Activated naive CD8-positive, alpha-beta T cell treated with anti-CD3 and anti-CD28 coated beads for 36 hours (primary cell): ENCODE measurements at regions not wholly inside any gene's neighbourhood (a gene's known extent, or its start where the extent isn't known, plus 50 kb on each side); places are given as distances from the start of the nearest gene placed in this dataset.

Experiments
- DNase-seq: peaks from one replicate; pipeline ENCODE4 v3.0.0; 2021
- H3K27ac Mint-ChIP-seq: one replicate; pipeline ENCODE4 v1.8.0; 2022; ENCODE audit warnings: mild to moderate bottlenecking, moderate library complexity, mixed read lengths
- H3K27me3 Mint-ChIP-seq: one replicate; pipeline ENCODE4 v1.8.0; 2022; ENCODE audit warnings: mild to moderate bottlenecking, mixed read lengths
- H3K36me3 Mint-ChIP-seq: one replicate; pipeline ENCODE4 v1.8.0; 2021; ENCODE audit warnings: mild to moderate bottlenecking, mixed read lengths
- H3K4me1 Mint-ChIP-seq: one replicate; pipeline ENCODE4 v1.8.0; 2021; ENCODE audit warnings: mixed read lengths
- H3K4me3 Mint-ChIP-seq: one replicate; pipeline ENCODE4 v1.8.0; 2022; ENCODE audit warnings: mild to moderate bottlenecking, moderate library complexity, mixed read lengths
- H3K9me3 Mint-ChIP-seq: one replicate; pipeline ENCODE4 v1.8.0; 2022; ENCODE audit warnings: mixed read lengths

GRCh38 chr2:7773362-7774360 lies 856.4 kb downstream of the RNF144A start:
- Mint-ChIP-seq H3K4me1 (peaks cover 21% of the 10 kb centered on the region), H3K27ac (peak overlapping the region; percentile 67), H3K36me3 (peaks cover 2% of the 10 kb centered on the region), H3K9me3 (peaks cover 4% of the 10 kb centered on the region), H3K4me3 (no peak overlapping the region), H3K27me3 (no peaks in the 10 kb centered on the region)
- DNase-seq: peak; percentile 36

DNA sequence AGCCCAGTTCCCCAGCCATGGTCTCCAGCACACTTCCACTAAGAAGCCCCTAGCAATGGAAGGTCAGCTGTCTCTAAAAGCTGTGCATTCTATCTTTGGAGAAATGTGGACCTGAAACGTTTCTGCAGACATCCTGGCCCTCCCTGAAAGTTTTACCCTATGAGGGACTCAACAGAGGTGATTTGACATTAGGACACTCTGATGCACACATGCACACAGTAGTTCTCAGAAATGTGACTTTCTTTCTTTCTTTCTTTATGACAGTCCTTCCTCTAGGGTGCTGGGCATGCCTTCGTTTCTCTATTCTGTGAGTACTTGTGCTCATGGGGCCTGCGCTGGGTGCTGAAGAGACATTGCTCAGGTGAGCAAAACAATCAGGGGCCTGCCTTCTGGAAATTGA lies 857.3 kb downstream of the RNF144A start:
- Mint-ChIP-seq H3K4me3 (no peak overlapping the region), H3K27me3 (no peaks in the 10 kb centered on the region), H3K4me1 (peaks cover 21% of the 10 kb centered on the region), H3K9me3 (peaks cover 4% of the 10 kb centered on the region), H3K36me3 (peaks cover 2% of the 10 kb centered on the region), H3K27ac (no peak overlapping the region)
- no peak for DNase-seq

DNA sequence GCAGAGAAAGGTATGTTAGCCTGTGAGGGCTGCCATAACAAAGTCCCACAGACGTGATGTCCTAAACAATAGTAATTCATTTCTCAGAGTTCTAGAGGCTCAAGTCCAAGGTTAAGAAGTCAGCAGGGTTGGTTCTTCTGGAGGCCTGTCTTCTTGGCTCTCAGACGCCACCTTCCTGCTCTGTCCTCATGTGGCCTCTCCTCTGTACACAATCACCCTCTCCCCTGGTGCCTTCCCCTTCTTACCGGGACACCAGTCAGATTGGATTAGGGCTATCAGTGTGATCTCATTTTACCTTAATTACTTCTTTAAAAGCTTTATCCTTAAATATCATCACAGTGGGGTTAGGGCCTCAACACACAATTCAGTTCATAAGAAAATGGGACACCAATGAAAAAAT lies 860.5 kb downstream of the RNF144A start:
- DNase-seq: no peak
- H3K27ac Mint-ChIP-seq: no peak overlapping the region
- no peak overlapping the region for H3K4me3 Mint-ChIP-seq
- H3K36me3 Mint-ChIP-seq: no peaks in the 10 kb centered on the region
- no peaks in the 10 kb centered on the region for H3K27me3 Mint-ChIP-seq
- no peaks in the 10 kb centered on the region for H3K9me3 Mint-ChIP-seq
- H3K4me1 Mint-ChIP-seq: peaks cover 21% of the 10 kb centered on the region

GRCh38 chr2:7780321-7780720 lies 863.1 kb downstream of the RNF144A start:
- no peak for DNase-seq
- Mint-ChIP-seq H3K4me1 (no peaks in the 10 kb centered on the region), H3K4me3 (no peak overlapping the region), H3K36me3 (no peaks in the 10 kb centered on the region), H3K27ac (no peak overlapping the region), H3K9me3 (no peaks in the 10 kb centered on the region), H3K27me3 (no peaks in the 10 kb centered on the region)

- Mint-ChIP-seq H3K9me3 (no peaks in the 10 kb centered on the region), H3K27ac (no peak overlapping the region), H3K27me3 (no peaks in the 10 kb centered on the region), H3K4me1 (peaks cover 1% of the 10 kb centered on the region), H3K36me3 (no peaks in the 10 kb centered on the region), H3K4me3 (no peak overlapping the region)
- no peak for DNase-seq
Measured at GRCh38 chr2:7785700-7786099, 868.5 kb downstream of the RNF144A start.

DNA sequence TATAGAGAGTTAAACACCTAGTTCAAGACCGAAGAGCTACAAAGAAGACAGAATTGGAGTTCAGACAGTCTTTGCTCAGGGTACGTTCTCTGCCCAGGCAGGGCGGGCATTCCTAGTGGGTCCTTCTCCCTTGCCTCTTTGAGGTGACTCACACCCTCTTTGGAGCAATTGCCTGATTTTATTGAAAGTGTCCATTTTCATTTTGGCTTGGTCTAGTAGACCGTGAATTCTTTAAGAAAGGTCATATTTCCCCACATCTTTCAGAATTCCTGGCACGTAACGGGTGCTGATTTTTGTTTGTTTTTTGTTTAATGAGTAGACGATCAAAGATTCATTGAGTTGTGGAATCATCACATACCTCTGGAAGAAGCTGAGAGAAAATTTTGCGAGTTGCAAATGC lies 871.5 kb downstream of the RNF144A start:
- Mint-ChIP-seq H3K36me3 (no peaks in the 10 kb centered on the region), H3K27me3 (no peaks in the 10 kb centered on the region), H3K4me1 (peaks cover 1% of the 10 kb centered on the region), H3K4me3 (no peak overlapping the region), H3K27ac (no peak overlapping the region), H3K9me3 (no peaks in the 10 kb centered on the region)
- no peak for DNase-seq

GRCh38 chr2:7792031-7792651 lies 874.9 kb downstream of the RNF144A start:
- DNase-seq: no peak
- no peak overlapping the region for H3K4me3 Mint-ChIP-seq
- no peaks in the 10 kb centered on the region for H3K9me3 Mint-ChIP-seq
- H3K27ac Mint-ChIP-seq: no peak overlapping the region
- H3K4me1 Mint-ChIP-seq: peaks cover 11% of the 10 kb centered on the region
- peaks cover 2% of the 10 kb centered on the region for H3K36me3 Mint-ChIP-seq
- H3K27me3 Mint-ChIP-seq: no peaks in the 10 kb centered on the region

DNA sequence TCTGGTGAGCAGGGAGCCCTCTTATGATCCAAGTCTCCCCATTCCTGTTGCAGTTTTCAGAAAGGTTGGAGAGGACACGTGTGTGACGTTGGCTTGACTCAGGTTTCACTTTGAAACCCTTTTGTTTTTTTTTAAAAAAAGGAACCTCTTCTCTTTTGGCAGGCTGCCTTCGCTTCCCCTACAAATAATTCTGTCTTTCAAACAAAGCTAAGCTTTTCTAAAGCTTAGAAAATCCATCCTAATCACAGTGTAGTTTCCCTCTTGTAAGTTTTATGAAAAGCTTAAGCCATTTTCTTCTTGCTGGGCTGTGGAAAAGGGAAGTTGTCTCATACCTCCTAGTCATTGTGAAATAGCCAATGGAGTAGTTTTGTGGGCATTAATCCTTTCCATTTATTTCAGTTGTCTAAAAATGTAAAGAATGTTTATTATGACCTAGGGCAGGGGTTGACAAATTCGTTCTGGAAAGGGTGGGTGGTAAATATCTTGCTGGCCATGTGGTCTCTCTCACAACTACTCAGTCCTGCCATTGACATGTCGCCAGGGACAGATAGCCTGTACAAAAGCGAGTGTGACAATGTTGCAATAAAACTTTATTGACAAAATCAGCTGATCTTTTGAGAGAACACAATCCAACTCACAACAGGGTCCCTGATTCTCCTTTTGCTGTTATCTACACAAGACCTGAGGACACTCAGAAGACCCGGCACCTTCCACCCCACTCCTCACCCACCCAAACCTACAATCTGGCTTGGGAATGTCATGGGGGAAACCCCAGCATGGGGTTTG lies 878.8 kb downstream of the RNF144A start:
- DNase-seq: no peak
- H3K27ac Mint-ChIP-seq: no peak overlapping the region
- no peak overlapping the region for H3K4me3 Mint-ChIP-seq
- H3K4me1 Mint-ChIP-seq: peaks cover 9% of the 10 kb centered on the region
- peaks cover 6% of the 10 kb centered on the region for H3K9me3 Mint-ChIP-seq
- no peaks in the 10 kb centered on the region for H3K27me3 Mint-ChIP-seq
- peaks cover 5% of the 10 kb centered on the region for H3K36me3 Mint-ChIP-seq

- Mint-ChIP-seq H3K4me3 (no peak overlapping the region), H3K27ac (no peak overlapping the region), H3K27me3 (no peaks in the 10 kb centered on the region), H3K9me3 (peaks cover 17% of the 10 kb centered on the region), H3K36me3 (peaks cover 13% of the 10 kb centered on the region), H3K4me1 (peaks cover 8% of the 10 kb centered on the region)
- no peak for DNase-seq
Measured at GRCh38 chr2:7800031-7800430, 881.8 kb upstream of the ID2 start.

GRCh38 chr2:7801212-7801611 lies 880.6 kb upstream of the ID2 start:
- Mint-ChIP-seq H3K27ac (no peak overlapping the region), H3K9me3 (peaks cover 17% of the 10 kb centered on the region), H3K4me3 (no peak overlapping the region), H3K4me1 (peaks cover 2% of the 10 kb centered on the region), H3K36me3 (peaks cover 13% of the 10 kb centered on the region), H3K27me3 (no peaks in the 10 kb centered on the region)
- DNase-seq: no peak

DNA sequence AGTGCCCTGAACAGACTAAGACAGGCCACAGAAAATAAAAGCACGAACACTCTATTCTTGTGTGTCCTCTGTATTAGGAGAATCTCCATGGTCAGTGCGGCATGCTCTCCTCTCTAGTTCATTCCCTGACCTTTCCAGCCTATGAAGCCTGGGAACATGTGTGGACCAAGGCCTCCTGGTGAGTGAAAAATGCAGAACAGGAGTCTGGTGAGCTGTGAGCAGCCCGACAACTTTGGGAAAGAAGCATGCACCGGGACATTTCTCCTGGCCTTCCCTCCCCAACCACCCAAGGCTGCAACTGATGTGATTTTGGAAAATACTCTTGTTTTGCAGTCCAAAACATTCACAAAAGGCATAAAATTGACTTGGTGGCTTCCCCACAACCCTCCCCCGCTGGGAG lies 878.3 kb upstream of the ID2 start:
- H3K27me3 Mint-ChIP-seq: no peaks in the 10 kb centered on the region
- H3K4me3 Mint-ChIP-seq: no peak overlapping the region
- no peak overlapping the region for H3K27ac Mint-ChIP-seq
- peaks cover 17% of the 10 kb centered on the region for H3K9me3 Mint-ChIP-seq
- no peak for DNase-seq
- H3K36me3 Mint-ChIP-seq: peaks cover 11% of the 10 kb centered on the region
- H3K4me1 Mint-ChIP-seq: no peaks in the 10 kb centered on the region

- Mint-ChIP-seq H3K4me3 (no peak overlapping the region), H3K4me1 (peaks cover 5% of the 10 kb centered on the region), H3K27ac (no peak overlapping the region), H3K9me3 (peaks cover 1% of the 10 kb centered on the region), H3K36me3 (no peaks in the 10 kb centered on the region), H3K27me3 (no peaks in the 10 kb centered on the region)
- DNase-seq: no peak
Measured at GRCh38 chr2:7809640-7810039, 872.2 kb upstream of the ID2 start.

DNA sequence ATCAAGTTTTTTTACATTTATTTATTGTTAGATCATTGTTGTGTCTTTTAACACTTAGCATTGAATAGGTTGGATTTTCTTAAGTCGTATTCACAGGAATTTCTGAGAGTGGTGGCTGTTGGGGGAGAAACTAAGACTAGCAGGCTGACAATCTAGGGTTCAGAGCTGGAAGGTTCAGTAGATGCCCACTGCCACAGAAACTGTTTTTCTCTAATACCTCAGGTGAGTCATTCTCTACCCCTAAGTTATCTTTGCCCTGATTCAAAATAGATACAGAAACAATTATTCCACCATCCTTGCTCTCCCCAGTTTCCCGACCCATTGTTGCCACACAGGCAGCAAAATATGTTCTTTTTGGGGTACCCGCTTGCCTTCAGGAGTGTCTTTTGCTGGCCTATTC lies 870.8 kb upstream of the ID2 start:
- peaks cover 4% of the 10 kb centered on the region for H3K27me3 Mint-ChIP-seq
- H3K4me1 Mint-ChIP-seq: peaks cover 5% of the 10 kb centered on the region
- H3K36me3 Mint-ChIP-seq: no peaks in the 10 kb centered on the region
- no peak for DNase-seq
- H3K27ac Mint-ChIP-seq: no peak overlapping the region
- H3K9me3 Mint-ChIP-seq: peaks cover 4% of the 10 kb centered on the region
- H3K4me3 Mint-ChIP-seq: no peak overlapping the region

DNA sequence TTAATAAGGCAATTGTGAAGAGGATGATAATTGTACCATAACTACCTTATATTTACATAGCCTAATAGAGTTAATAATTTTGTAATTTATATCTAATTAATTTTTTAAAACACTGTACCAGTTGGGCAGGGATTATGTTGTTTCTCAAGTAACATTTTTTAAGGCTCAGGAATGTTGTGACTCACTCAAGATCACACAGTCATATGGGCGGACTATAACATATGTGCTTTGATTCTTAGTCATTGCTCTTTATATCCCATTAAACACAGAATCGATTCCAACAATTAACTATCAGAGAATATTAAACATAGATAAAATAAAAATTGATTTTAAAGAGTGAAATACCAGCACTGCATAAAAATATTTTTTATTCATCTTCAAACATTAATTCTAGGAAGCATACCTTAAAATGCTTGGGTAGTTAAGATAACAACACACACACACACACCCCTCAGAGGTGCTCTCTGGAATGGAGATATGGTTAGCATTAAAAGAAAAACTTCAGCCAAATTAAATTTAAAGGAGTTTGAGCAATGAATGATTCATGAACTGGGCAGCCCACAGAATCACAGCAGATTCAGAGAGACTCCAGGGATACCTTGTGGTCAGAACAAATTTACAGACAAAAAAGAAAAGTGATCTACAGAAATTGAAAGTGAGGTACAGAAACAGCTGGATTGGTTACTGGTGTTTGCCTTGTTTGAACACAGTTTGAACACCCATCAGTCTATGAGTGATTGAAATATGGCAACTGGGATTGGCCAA lies 869.4 kb upstream of the ID2 start:
- peaks cover 5% of the 10 kb centered on the region for H3K27me3 Mint-ChIP-seq
- H3K9me3 Mint-ChIP-seq: peaks cover 4% of the 10 kb centered on the region
- DNase-seq: no peak

More for the DNA sequence above, 869.4 kb upstream of the ID2 start:
- Mint-ChIP-seq H3K36me3 (no peaks in the 10 kb centered on the region), H3K4me1 (peaks cover 5% of the 10 kb centered on the region), H3K27ac (no peak overlapping the region), H3K4me3 (no peak overlapping the region)
